ENCODE measurements at regions not wholly inside any gene's neighbourhood (a gene's known extent, or its start where the extent isn't known, plus 50 kb on each side); places are given as distances from the start of the nearest gene placed in this dataset.

DNA sequence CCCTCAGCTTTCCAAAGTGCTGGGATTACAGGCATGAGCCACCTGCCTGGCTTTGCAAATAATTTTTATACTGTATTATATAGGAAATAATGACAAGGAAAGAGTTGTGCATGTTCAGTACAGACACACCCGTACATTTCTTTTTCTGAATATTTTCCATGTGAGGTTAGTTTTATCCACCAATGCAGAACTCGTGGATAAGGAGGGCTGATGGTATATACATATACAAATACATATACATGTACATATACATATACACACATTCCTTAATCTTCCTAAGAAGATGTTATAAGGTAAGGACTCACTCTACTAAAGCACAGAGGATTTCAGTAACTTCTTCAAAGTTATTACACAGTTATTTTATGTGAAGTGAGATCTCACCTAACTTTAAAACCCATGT is 925.8 kb downstream of the C4orf33 start:
- CTCF ChIA-PET = interaction anchor here (0.6 kb wide), 1 partner anchor 410 kb away, joined by 9 read pairs; no protein-coding TSS in a partner anchor
- Histone ChIP-seq H3K4me3 (ENCODE audit: low read depth, low read length) (no peak overlapping the region), H3K27me3 (ENCODE audit: control insufficient read depth, insufficient read depth, low read length) (no peaks in the 10 kb centered on the region), H3K36me3 (ENCODE audit: control insufficient read depth, insufficient read depth, low read length) (no peaks in the 10 kb centered on the region)
- TF ChIP-seq, protein P1, sequence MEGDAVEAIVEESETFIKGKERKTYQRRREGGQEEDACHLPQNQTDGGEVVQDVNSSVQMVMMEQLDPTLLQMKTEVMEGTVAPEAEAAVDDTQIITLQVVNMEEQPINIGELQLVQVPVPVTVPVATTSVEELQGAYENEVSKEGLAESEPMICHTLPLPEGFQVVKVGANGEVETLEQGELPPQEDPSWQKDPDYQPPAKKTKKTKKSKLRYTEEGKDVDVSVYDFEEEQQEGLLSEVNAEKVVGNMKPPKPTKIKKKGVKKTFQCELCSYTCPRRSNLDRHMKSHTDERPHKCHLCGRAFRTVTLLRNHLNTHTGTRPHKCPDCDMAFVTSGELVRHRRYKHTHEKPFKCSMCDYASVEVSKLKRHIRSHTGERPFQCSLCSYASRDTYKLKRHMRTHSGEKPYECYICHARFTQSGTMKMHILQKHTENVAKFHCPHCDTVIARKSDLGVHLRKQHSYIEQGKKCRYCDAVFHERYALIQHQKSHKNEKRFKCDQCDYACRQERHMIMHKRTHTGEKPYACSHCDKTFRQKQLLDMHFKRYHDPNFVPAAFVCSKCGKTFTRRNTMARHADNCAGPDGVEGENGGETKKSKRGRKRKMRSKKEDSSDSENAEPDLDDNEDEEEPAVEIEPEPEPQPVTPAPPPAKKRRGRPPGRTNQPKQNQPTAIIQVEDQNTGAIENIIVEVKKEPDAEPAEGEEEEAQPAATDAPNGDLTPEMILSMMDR (IDR thresholded peaks at IDR 0.05; ENCODE audit: insufficient read depth, low read depth, low read length) = no peak
- POLR2A ChIA-PET = no interaction called here
- DNase-seq (ENCODE audit: low read depth) = no peak

DNA sequence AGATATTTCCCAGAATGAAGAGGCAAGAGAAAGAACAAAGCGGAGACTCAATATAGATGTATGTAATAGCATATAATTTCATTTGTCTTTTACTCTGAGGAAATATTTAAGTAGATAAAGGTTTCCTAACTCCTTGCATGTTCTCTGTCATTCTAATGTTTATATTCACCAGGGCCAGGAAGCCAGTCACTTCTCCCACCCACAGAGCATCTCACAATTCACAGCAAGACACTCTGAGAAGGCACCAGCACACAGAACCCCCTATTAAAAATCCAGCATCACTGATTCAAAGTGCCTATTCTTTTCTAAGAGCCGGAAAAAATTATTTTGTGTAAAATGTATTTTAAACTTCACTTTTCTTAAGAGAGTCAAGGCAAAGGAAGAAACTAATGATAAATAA is 927.1 kb downstream of the C4orf33 start:
- no peaks in the 10 kb centered on the region for H3K27me3 ChIP-seq (ENCODE audit: control insufficient read depth, insufficient read depth, low read length)
- no peaks in the 10 kb centered on the region for H3K36me3 ChIP-seq (ENCODE audit: control insufficient read depth, insufficient read depth, low read length)
- DNase-seq (ENCODE audit: low read depth) = no peak
- CTCF ChIA-PET = no interaction called here
- POLR2A ChIA-PET = no interaction called here
- TF ChIP-seq, protein P1 (IDR thresholded peaks at IDR 0.05; ENCODE audit: insufficient read depth, low read depth, low read length) = no peak
- no peak overlapping the region for H3K4me3 ChIP-seq (ENCODE audit: low read depth, low read length)

DNA sequence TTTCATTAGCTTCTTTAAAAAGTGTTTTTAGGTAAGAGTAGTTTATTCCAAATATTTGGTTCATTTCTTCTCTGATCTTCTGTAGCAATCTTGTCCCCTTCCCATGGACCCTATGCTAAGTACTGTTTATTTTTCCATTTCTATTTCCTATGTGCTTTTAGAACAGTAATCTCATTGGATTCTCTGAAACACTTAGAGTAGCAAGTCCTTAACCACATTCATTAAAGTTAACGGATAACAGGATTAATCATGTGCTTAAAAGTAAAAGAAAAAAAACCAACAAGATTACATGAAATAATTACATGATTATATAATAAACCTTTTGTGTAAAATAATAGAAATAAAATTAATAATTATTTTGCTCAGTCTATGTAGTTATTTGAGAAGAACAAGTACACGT is 929.7 kb downstream of the C4orf33 start:
- ChIA-PET POLR2A (no interaction called here), CTCF (no interaction called here)
- Histone ChIP-seq H3K36me3 (ENCODE audit: control insufficient read depth, insufficient read depth, low read length) (no peaks in the 10 kb centered on the region), H3K4me3 (ENCODE audit: low read depth, low read length) (no peak overlapping the region), H3K27me3 (ENCODE audit: control insufficient read depth, insufficient read depth, low read length) (no peaks in the 10 kb centered on the region)
- TF ChIP-seq, protein P1 (IDR thresholded peaks at IDR 0.05; ENCODE audit: insufficient read depth, low read depth, low read length) = no peak
- no peak for DNase-seq (ENCODE audit: low read depth)

DNA sequence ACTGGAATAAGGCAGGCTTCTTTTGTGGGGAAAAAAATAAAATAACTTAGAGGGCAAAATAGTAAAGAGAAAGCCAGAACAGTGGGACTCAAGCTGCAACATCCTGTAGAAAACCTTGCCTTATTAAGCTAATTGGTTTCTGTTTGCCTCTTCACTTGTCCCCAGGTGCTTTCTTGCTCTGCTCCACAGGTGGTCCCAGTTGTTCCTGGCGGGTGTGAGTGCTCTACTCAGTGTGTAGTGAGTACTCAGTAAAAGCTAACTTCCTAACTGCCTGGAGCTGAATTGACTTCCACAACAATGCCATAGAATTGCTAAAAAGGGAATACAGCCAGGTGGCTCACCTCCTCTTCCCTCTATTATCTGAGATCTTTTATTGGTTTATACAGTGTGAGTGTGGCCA is 930.2 kb downstream of the C4orf33 start:
- no peak overlapping the region for H3K4me3 ChIP-seq (ENCODE audit: low read depth, low read length)
- no peaks in the 10 kb centered on the region for H3K27me3 ChIP-seq (ENCODE audit: control insufficient read depth, insufficient read depth, low read length)
- no peak for DNase-seq (ENCODE audit: low read depth)
- TF ChIP-seq, protein P1 (IDR thresholded peaks at IDR 0.05; ENCODE audit: insufficient read depth, low read depth, low read length) = no peak
- CTCF ChIA-PET = no interaction called here
- POLR2A ChIA-PET = no interaction called here
- H3K36me3 ChIP-seq (ENCODE audit: control insufficient read depth, insufficient read depth, low read length) = no peaks in the 10 kb centered on the region

DNA sequence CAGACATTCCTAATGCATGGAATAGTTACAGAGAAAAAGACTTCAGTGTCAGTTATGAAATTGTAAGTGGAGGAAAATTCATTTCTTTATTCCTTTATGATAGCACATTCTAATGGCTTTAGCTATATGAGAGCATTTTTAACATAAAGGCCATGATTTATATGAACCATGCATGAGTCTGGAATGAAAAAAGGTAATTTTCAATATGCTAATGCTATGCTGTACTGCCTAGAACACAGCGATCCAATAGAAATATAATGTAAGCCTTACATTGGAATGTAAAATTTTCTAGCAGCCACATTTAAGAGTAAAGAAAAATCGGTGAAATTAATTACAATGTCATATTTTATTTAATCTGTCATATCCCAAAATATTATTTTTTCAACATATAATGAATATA is 932.0 kb downstream of the C4orf33 start:
- no peak overlapping the region for H3K4me3 ChIP-seq (ENCODE audit: low read depth, low read length)
- CTCF ChIA-PET = no interaction called here
- DNase-seq (ENCODE audit: low read depth) = no peak

More for the DNA sequence above, 932.0 kb downstream of the C4orf33 start:
- POLR2A ChIA-PET = no interaction called here
- Histone ChIP-seq H3K36me3 (ENCODE audit: control insufficient read depth, insufficient read depth, low read length) (no peaks in the 10 kb centered on the region), H3K27me3 (ENCODE audit: control insufficient read depth, insufficient read depth, low read length) (no peaks in the 10 kb centered on the region)
- TF ChIP-seq, protein P1 (IDR thresholded peaks at IDR 0.05; ENCODE audit: insufficient read depth, low read depth, low read length) = no peak
